Neuronal stem cell (in vitro differentiated cells): ENCODE measurements at regions not wholly inside any gene's neighbourhood (a gene's known extent, or its start where the extent isn't known, plus 50 kb on each side); places are given as distances from the start of the nearest gene placed in this dataset.
A peak's percentile ranks its signal among the peaks of the same experiment; 100 is the strongest.

Experiments used
- DNase-seq: peaks from one replicate; pipeline ENCODE4 v3.0.0-alpha.2; 2013; ENCODE audit warnings: low spot score
- H2AFZ ChIP-seq: one replicate; pipeline ENCODE4 v1.6.1; 2013; ENCODE audit warnings: mild to moderate bottlenecking, low read length, inconsistent platforms
- H2AK5ac ChIP-seq: 2 replicates; pipeline ENCODE4 v1.6.1; 2013; ENCODE audit warnings: low read depth, mild to moderate bottlenecking, inconsistent platforms, low read length, moderate library complexity, mixed read lengths
- H2BK120ac ChIP-seq: 2 replicates; pipeline ENCODE4 v1.6.1; 2013; ENCODE audit warnings: low read depth, mild to moderate bottlenecking, inconsistent platforms, low read length, moderate library complexity, mixed read lengths
- H2BK12ac ChIP-seq: one replicate; pipeline ENCODE4 v1.6.1; 2013; ENCODE audit warnings: low read length, inconsistent platforms
- H2BK15ac ChIP-seq: 2 replicates; pipeline ENCODE4 v1.6.1; 2013; ENCODE audit warnings: mild to moderate bottlenecking, low read length, inconsistent platforms, mixed read lengths
- H2BK5ac ChIP-seq: one replicate; pipeline ENCODE4 v1.6.1; 2013; ENCODE audit warnings: inconsistent platforms, mild to moderate bottlenecking, low read length, moderate library complexity
- H3K14ac ChIP-seq: one replicate; pipeline ENCODE4 v1.6.1; 2013; ENCODE audit warnings: low read length, inconsistent platforms
- H3K18ac ChIP-seq: 2 replicates; pipeline ENCODE4 v1.6.1; 2013; ENCODE audit warnings: low read length, inconsistent platforms
- H3K23ac ChIP-seq: 2 replicates; pipeline ENCODE4 v1.6.1; 2013; ENCODE audit warnings: low read depth, mild to moderate bottlenecking, mixed read lengths, low read length, inconsistent platforms; ENCODE audit not compliant: poor library complexity
- H3K27ac ChIP-seq: replicated peaks from 3 replicates; pipeline ENCODE4 v1.5.1; 2013; ENCODE audit warnings: low read length, inconsistent platforms
- H3K27me3 ChIP-seq, 3 experiments: 2 replicates each; pipeline ENCODE4 v1.6.1; 2013; ENCODE audit warnings: low read length in 3 of 3, mild to moderate bottlenecking in 2 of 3, inconsistent platforms in 1 of 3, low read depth in 1 of 3, mixed read lengths in 1 of 3, moderate library complexity in 1 of 3; ENCODE audit not compliant: control insufficient read depth in 3 of 3, insufficient read depth in 3 of 3
- H3K36me3 ChIP-seq, 2 donors: replicated peaks in 1 of 2; 2 replicates each; pipeline ENCODE4 v1.6.1; 2013; ENCODE audit warnings: low read length in 2 of 2; ENCODE audit not compliant: control insufficient read depth in 2 of 2, insufficient read depth in 2 of 2
- H3K4ac ChIP-seq: 2 replicates; pipeline ENCODE4 v1.6.1; 2013; ENCODE audit warnings: inconsistent platforms, mild to moderate bottlenecking, low read length, moderate library complexity
- H3K4me1 ChIP-seq, 2 donors: 1 replicate in 1 of 2; 2 replicates in 1 of 2; pipeline ENCODE4 v1.6.1; 2013; ENCODE audit warnings: low read length in 2 of 2, low read depth in 1 of 2; ENCODE audit not compliant: control insufficient read depth in 2 of 2, insufficient read depth in 1 of 2
- H3K4me2 ChIP-seq: one replicate; pipeline ENCODE4 v1.6.1; 2013; ENCODE audit warnings: mild to moderate bottlenecking, low read length, inconsistent platforms; ENCODE audit not compliant: insufficient read depth, poor library complexity, severe bottlenecking
- H3K4me3 ChIP-seq, 2 donors: 2 replicates each; pipeline ENCODE4 v1.5.1; 2013; ENCODE audit warnings: low read length in 2 of 2, mild to moderate bottlenecking in 2 of 2, inconsistent platforms in 1 of 2, moderate library complexity in 1 of 2
- H3K79me1 ChIP-seq: one replicate; pipeline ENCODE4 v1.6.1; 2013; ENCODE audit warnings: low read depth, mild to moderate bottlenecking, inconsistent platforms, low read length, moderate library complexity
- H3K9ac ChIP-seq: one replicate; pipeline ENCODE4 v1.6.1; 2013; ENCODE audit warnings: mild to moderate bottlenecking, low read depth, low read length, inconsistent platforms; ENCODE audit not compliant: poor library complexity
- H3K9me3 ChIP-seq, 2 donors: replicated peaks in 1 of 2; 2 replicates each; pipeline versions ENCODE3 to v1.6.1; 2013; ENCODE audit warnings: low read length in 2 of 2, mild to moderate bottlenecking in 2 of 2, inconsistent platforms in 1 of 2, low read depth in 1 of 2, mixed read lengths in 1 of 2, moderate library complexity in 1 of 2; ENCODE audit not compliant: control insufficient read depth in 2 of 2, insufficient read depth in 1 of 2
- H4K8ac ChIP-seq: one replicate; pipeline ENCODE4 v1.6.1; 2013; ENCODE audit warnings: low read depth, mild to moderate bottlenecking, inconsistent platforms, low read length, moderate library complexity
- H4K91ac ChIP-seq: one replicate; pipeline ENCODE4 v1.6.1; 2013; ENCODE audit warnings: low read length, low read depth, mild to moderate bottlenecking, inconsistent platforms; ENCODE audit not compliant: poor library complexity
- WGBS, 2 donors: extraction: QIAGEN DNeasy Blood & Tissue Kit; methylation state at CpG; one replicate each; pipeline ENCODE4 v1.1.7; 2013; ENCODE audit warnings: missing lambda C conversion rate in 2 of 2, mixed read lengths in 1 of 2; ENCODE audit not compliant: insufficient read length in 2 of 2, insufficient replicate concordance in 1 of 2; ENCODE audit errors: extremely low coverage in 2 of 2; 5-methylcytosine and 5-hydroxymethylcytosine counted together

DNA sequence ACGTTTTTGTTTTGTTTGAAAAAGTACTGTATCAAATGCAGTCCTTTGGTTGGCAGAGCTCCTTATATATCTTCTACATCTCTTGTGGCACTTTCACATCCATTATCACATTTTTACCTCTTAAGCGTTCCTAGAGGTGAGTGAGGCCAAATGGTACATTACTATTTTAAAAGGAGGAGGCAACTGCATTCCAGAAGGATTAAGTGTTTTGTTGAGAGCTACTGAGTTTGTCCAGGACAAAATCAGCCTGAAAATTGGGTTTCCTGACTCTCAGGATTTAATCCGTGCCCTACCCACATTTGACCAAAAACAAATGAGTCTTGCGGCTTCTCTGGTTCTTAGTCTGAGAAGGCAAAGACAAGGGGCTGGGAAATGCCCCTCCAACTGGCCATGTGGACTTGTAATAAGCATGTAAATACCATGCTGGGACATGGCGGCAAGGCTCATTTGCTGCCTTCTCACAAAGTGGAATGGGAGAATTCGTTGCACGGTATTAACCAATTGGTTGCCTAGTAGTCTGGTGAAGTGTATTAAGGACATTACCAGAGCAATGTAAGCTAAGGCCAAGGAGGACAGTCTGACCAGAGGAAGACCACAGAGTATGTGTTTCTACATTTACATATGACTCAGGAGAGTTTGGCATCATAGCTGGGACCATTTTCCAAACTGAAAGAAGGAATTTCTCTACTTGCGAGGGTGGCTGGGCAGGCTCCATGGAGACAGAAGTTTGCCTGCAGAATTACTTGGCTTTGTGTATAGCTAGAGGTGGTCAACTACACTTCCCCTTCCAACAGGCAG, 175.8 kb upstream of the PLXNC1 start:
- H3K14ac ChIP-seq, result no peak overlapping the region
- peak overlapping the region; percentile 11 for H3K27ac ChIP-seq
- H3K27me3 ChIP-seq, result no peaks in the 10 kb centered on the region
- no peak overlapping the region for H4K91ac ChIP-seq
- DNase-seq, result no peak
- H3K18ac ChIP-seq, result no peak overlapping the region
- H3K9me3 ChIP-seq, result peaks cover 0 to 2% of the 10 kb centered on the region in 2 donors
- no peak overlapping the region for H2AFZ ChIP-seq
- no peaks in the 10 kb centered on the region for H3K79me1 ChIP-seq
- no peak overlapping the region for H2AK5ac ChIP-seq
- H3K4ac ChIP-seq, result no peak overlapping the region
- H2BK120ac ChIP-seq, result no peak overlapping the region
- H2BK12ac ChIP-seq, result no peak overlapping the region
- H3K23ac ChIP-seq, result no peak overlapping the region
- no peak overlapping the region for H4K8ac ChIP-seq
- H2BK5ac ChIP-seq, result no peak overlapping the region
- WGBS, 2 donors, result no CpG with 5 or more reads among the region's 8 CpGs
- H3K4me1 ChIP-seq, result peaks cover 0 to 6% of the 10 kb centered on the region in 2 donors
- H3K36me3 ChIP-seq, result no peaks in the 10 kb centered on the region
- H3K4me2 ChIP-seq, result no peak overlapping the region
- H2BK15ac ChIP-seq, result no peak overlapping the region
- no peak overlapping the region for H3K9ac ChIP-seq
- no peak overlapping the region for H3K4me3 ChIP-seq

DNA sequence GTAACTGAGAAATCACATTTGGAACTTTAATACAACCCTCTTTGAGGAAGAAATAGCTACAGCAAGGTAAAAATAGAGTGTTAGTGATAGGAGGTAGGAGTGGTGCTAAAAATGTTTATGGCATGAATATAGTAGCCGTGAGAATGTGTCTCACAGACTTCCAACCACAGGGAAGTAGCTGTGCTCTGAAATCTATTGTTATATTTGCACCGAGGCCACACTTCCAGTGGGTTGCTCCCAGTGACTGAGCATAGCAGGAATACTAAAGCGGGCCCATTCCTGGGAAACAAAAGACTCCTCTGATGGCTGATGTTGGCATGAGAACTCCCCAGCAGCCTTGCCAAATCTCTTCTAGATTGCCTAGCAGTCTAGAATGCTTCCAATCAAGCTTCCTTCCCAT, 174.1 kb upstream of the PLXNC1 start:
- Histone ChIP-seq H3K4me2 (no peak overlapping the region), H3K9ac (no peak overlapping the region), H3K4ac (no peak overlapping the region), H3K14ac (no peak overlapping the region), H3K27me3 (no peaks in the 10 kb centered on the region), H3K4me3 (no peak overlapping the region), H4K91ac (no peak overlapping the region), H3K27ac (no peak overlapping the region), H3K79me1 (no peaks in the 10 kb centered on the region), H2BK12ac (no peak overlapping the region), H2BK5ac (no peak overlapping the region), H3K23ac (no peak overlapping the region), H3K4me1 (peaks cover 0 to 6% of the 10 kb centered on the region in 2 donors), H4K8ac (no peak overlapping the region), H2AFZ (no peak overlapping the region), H2BK15ac (no peak overlapping the region), H2AK5ac (no peak overlapping the region), H3K9me3 (peaks cover 0 to 2% of the 10 kb centered on the region in 2 donors), H2BK120ac (no peak overlapping the region), H3K36me3 (no peaks in the 10 kb centered on the region), H3K18ac (no peak overlapping the region)
- no CpG with 5 or more reads among the region's 3 CpGs for WGBS, 2 donors
- DNase-seq, result no peak

DNA sequence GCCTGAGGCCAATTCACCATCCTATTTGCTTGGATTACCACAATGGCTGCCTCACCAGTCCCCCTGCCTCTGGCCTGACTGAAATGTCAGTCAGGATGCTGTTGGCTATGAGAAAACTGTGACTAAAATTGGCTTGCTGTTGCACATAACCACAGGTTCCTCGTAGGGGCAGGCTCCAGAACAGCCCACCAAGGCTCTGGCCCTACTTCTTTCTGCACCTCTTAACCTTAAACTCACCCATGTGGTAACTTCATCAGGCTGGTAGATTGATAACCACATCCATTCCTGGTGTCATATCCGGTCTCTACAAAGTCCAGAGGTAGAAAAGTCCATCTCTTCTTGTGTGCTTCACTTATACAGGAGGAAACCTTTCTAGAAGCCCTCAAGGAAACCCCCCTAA, 172.4 kb upstream of the PLXNC1 start:
- no peaks in the 10 kb centered on the region for H3K79me1 ChIP-seq
- no peak overlapping the region for H2AFZ ChIP-seq
- H2BK15ac ChIP-seq, result no peak overlapping the region
- H4K91ac ChIP-seq, result no peak overlapping the region
- no peak overlapping the region for H4K8ac ChIP-seq
- no peak overlapping the region for H2BK5ac ChIP-seq
- H3K9me3 ChIP-seq, result peaks cover 0 to 2% of the 10 kb centered on the region in 2 donors
- WGBS, 2 donors, result no CpG with 5 or more reads among the region's 2 CpGs
- no peak overlapping the region for H3K4me3 ChIP-seq
- H3K18ac ChIP-seq, result no peak overlapping the region
- H3K36me3 ChIP-seq, result no peaks in the 10 kb centered on the region
- H3K9ac ChIP-seq, result no peak overlapping the region
- H2BK12ac ChIP-seq, result no peak overlapping the region
- no peak for DNase-seq
- no peak overlapping the region for H3K23ac ChIP-seq
- no peak overlapping the region for H2BK120ac ChIP-seq
- H3K14ac ChIP-seq, result no peak overlapping the region
- no peak overlapping the region for H3K4me2 ChIP-seq
- no peak overlapping the region for H3K27ac ChIP-seq
- no peak overlapping the region for H3K4ac ChIP-seq
- peaks cover 0 to 6% of the 10 kb centered on the region in 2 donors for H3K4me1 ChIP-seq
- no peaks in the 10 kb centered on the region for H3K27me3 ChIP-seq
- no peak overlapping the region for H2AK5ac ChIP-seq

DNA sequence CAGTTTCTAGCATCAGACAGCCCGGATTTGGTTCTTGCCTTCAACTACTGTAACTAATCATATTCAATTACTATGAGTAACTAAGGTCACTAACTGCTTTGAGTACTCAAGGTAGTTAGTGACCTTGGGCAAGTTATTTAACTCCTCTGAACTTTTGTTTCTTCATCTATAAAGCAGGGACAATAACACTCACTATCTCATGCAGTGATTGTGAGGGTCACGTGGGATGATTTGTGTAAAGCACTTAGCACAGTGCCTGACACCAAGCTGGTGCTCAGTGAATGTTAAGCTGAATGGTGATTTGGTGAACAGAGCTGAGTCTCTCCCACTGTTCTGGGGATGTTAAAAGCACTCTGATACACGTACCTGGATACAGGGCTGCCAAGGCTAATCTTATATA, 171.3 kb upstream of the PLXNC1 start:
- Histone ChIP-seq H3K9ac (no peak overlapping the region), H3K18ac (no peak overlapping the region), H2BK5ac (no peak overlapping the region), H3K27ac (no peak overlapping the region), H3K36me3 (no peaks in the 10 kb centered on the region), H3K27me3 (peaks cover 0 to 3% (median 0%) of the 10 kb centered on the region in 3 experiments), H2BK120ac (no peak overlapping the region), H2AFZ (no peak overlapping the region), H3K4me1 (peaks cover 0 to 6% of the 10 kb centered on the region in 2 donors), H2AK5ac (no peak overlapping the region), H4K91ac (no peak overlapping the region), H2BK15ac (no peak overlapping the region), H3K4ac (no peak overlapping the region), H3K14ac (no peak overlapping the region), H3K9me3 (peaks cover 0 to 2% of the 10 kb centered on the region in 2 donors), H3K79me1 (no peaks in the 10 kb centered on the region), H3K4me3 (no peak overlapping the region), H3K4me2 (no peak overlapping the region), H3K23ac (no peak overlapping the region), H4K8ac (no peak overlapping the region), H2BK12ac (no peak overlapping the region)
- WGBS, 2 donors, result no CpG with 5 or more reads among the region's 3 CpGs
- no peak for DNase-seq
